ENCODE measurements at regions not wholly inside any gene's neighbourhood (a gene's known extent, or its start where the extent isn't known, plus 50 kb on each side); places are given as distances from the start of the nearest gene placed in this dataset.

DNA sequence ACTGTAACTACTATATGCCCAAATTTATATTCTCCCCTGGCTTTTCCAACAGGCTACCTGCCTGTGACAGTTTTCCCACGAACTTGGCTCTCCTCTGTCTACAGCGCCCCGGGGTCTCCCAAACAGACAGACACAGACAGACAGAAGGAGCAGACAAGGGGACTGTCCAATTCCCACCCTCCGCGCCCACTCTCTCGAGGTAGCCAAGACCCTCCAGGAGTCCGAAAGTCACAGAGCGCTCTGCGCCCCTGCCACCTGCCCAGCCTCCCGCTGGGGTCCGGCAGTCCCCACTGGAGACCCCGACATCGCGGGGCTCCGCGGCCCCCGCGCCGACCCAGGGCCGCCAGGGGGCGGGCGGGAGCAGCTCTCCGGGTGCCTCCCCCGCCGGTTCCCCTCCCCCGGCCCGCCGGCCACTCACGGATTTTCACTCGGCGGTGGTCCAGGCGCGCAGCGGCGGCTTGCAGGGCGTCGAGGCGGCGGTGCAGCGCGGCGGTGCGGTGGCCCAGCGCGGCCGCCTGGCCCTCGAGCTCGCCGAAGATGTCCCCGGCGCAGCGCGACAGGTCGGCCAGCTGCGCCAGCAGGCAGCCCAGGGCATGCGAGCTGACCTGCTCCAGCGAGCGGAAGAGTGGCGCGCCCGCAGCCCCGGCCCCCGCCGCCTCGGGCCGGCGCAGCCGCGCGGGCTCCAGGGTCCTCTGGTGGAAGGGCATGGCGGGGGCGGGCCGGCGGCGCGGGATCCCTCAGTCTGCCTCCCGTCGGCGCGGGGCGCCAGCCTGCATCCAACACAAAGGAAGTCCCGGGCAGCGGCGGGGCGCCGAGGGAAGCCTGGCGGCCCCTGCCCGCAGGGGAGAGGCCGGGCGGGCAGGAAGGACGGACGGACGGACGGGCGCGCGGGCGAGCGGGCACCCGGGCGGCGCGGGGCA lies 81.3 kb upstream of the CCDC28A start (continued):
- TF ChIP-seq, protein P1, sequence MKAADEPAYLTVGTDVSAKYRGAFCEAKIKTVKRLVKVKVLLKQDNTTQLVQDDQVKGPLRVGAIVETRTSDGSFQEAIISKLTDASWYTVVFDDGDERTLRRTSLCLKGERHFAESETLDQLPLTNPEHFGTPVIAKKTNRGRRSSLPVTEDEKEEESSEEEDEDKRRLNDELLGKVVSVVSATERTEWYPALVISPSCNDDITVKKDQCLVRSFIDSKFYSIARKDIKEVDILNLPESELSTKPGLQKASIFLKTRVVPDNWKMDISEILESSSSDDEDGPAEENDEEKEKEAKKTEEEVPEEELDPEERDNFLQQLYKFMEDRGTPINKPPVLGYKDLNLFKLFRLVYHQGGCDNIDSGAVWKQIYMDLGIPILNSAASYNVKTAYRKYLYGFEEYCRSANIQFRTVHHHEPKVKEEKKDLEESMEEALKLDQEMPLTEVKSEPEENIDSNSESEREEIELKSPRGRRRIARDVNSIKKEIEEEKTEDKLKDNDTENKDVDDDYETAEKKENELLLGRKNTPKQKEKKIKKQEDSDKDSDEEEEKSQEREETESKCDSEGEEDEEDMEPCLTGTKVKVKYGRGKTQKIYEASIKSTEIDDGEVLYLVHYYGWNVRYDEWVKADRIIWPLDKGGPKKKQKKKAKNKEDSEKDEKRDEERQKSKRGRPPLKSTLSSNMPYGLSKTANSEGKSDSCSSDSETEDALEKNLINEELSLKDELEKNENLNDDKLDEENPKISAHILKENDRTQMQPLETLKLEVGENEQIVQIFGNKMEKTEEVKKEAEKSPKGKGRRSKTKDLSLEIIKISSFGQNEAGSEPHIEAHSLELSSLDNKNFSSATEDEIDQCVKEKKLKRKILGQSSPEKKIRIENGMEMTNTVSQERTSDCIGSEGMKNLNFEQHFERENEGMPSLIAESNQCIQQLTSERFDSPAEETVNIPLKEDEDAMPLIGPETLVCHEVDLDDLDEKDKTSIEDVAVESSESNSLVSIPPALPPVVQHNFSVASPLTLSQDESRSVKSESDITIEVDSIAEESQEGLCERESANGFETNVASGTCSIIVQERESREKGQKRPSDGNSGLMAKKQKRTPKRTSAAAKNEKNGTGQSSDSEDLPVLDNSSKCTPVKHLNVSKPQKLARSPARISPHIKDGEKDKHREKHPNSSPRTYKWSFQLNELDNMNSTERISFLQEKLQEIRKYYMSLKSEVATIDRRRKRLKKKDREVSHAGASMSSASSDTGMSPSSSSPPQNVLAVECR (CRISPR knock-in tag; IDR thresholded peaks at IDR 0.05; ENCODE audit: borderline replicate concordance) = peak; percentile 34; the same call in 1 of the 2 replicates
- TF ChIP-seq ZFP36L1 (CRISPR knock-in tag; IDR thresholded peaks at IDR 0.05) (no peak), ZNF737 (CRISPR knock-in tag; IDR thresholded peaks at IDR 0.05; ENCODE audit: borderline replicate concordance) (no peak), HOXD1 (CRISPR knock-in tag; IDR thresholded peaks at IDR 0.05) (no peak), TAF15 (IDR thresholded peaks at IDR 0.05; ENCODE audit: low read depth, low read length, poor library complexity, severe bottlenecking) (peak; percentile 17), GABPB1 (CRISPR knock-in tag; IDR thresholded peaks at IDR 0.05) (peak; percentile 51; the same call in 1 of the 2 replicates), HOXA5 (CRISPR knock-in tag; IDR thresholded peaks at IDR 0.05) (0 out of 2 replicates have a peak, but pooled peaks have one; percentile 54), ZNF569 (CRISPR knock-in tag; IDR thresholded peaks at IDR 0.05; ENCODE audit: borderline replicate concordance) (no peak), SP4 (CRISPR knock-in tag; IDR thresholded peaks at IDR 0.05) (peak; percentile 63), CTCF (CRISPR knock-in tag; IDR thresholded peaks at IDR 0.05) (peak; percentile 80), TSC22D2 (CRISPR knock-in tag; IDR thresholded peaks at IDR 0.05; ENCODE audit: borderline replicate concordance) (peak; percentile 26; the same call in 1 of the 2 replicates)
- TF ChIP-seq, protein P2, sequence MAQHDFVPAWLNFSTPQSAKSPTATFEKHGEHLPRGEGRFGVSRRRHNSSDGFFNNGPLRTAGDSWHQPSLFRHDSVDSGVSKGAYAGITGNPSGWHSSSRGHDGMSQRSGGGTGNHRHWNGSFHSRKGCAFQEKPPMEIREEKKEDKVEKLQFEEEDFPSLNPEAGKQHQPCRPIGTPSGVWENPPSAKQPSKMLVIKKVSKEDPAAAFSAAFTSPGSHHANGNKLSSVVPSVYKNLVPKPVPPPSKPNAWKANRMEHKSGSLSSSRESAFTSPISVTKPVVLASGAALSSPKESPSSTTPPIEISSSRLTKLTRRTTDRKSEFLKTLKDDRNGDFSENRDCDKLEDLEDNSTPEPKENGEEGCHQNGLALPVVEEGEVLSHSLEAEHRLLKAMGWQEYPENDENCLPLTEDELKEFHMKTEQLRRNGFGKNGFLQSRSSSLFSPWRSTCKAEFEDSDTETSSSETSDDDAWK (CRISPR knock-in tag; IDR thresholded peaks at IDR 0.05) = no peak
- TF ChIP-seq, protein P3, sequence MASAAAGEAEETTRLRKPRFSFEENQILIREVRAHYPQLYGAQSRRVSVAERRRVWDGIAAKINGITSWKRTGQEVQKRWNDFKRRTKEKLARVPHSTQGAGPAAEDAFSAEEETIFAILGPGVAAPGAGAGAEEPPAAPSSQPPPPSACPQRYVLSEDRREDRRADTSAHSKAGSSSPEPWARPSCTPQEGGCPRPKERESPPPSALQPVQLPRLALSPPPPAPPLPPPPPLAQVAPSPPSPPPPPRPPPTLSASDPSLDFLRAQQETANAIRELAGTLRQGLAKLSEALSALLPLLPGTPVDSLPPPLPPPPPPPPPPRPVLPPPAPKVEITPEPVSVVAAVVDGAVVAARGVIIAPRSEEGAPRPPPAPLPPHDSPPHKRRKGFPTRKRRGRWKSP (CRISPR knock-in tag; IDR thresholded peaks at IDR 0.05) = peak; percentile 20; the same call in 1 of the 2 replicates
- TF ChIP-seq, protein P4, sequence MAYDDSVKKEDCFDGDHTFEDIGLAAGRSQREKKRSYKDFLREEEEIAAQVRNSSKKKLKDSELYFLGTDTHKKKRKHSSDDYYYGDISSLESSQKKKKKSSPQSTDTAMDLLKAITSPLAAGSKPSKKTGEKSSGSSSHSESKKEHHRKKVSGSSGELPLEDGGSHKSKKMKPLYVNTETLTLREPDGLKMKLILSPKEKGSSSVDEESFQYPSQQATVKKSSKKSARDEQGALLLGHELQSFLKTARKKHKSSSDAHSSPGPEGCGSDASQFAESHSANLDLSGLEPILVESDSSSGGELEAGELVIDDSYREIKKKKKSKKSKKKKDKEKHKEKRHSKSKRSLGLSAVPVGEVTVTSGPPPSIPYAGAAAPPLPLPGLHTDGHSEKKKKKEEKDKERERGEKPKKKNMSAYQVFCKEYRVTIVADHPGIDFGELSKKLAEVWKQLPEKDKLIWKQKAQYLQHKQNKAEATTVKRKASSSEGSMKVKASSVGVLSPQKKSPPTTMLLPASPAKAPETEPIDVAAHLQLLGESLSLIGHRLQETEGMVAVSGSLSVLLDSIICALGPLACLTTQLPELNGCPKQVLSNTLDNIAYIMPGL (CRISPR knock-in tag; IDR thresholded peaks at IDR 0.05; ENCODE audit: borderline replicate concordance in 1 of 2, low read depth in 1 of 2) = peak; percentile 94
